GM13976 (cell line): ENCODE measurements at regions not wholly inside any gene's neighbourhood (a gene's known extent, or its start where the extent isn't known, plus 50 kb on each side); places are given as distances from the start of the nearest gene placed in this dataset.

Experiments
- DNase-seq: peaks from one replicate; pipeline ENCODE4 v3.0.0; 2012; ENCODE audit warnings: low spot score
- CTCF ChIP-seq: IDR thresholded peaks from 2 replicates; pipeline ENCODE4 v1.5.1; 2012; ENCODE audit warnings: borderline replicate concordance, mild to moderate bottlenecking; ENCODE audit not compliant: insufficient read depth; ENCODE audit errors: extremely low read depth, missing control alignments, control extremely low read depth
- in situ Hi-C: fragments of 300-500 bp; cut with MboI; formaldehyde crosslinking; loops from one replicate; pipeline ENCODE4 v1.12.0; 2022; ENCODE audit warnings: low sequenced_read_pairs, mixed read lengths, inconsistent platforms; ENCODE audit not compliant: unreplicated experiment

DNA sequence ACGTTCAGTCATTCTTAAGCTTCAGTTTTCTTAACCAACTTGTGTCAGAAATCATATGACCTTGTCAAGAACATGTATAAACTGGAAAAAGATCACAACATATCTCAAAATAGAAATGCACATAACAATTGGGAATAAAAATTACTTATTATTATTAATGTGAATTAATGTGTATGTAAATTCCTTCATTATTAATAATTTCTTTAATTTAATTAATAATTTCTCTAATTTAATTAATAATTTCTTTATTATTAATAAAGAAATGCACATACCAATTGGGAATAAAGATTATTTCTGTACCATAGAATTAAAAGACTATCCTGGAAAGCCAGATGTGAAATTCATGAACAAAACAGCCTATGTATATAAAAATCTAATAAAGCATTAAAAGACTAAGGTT lies 718.5 kb upstream of the PCDH7 start:
- in situ Hi-C loops: no loop called here
- no peak for DNase-seq
- no peak for TF ChIP-seq CTCF

DNA sequence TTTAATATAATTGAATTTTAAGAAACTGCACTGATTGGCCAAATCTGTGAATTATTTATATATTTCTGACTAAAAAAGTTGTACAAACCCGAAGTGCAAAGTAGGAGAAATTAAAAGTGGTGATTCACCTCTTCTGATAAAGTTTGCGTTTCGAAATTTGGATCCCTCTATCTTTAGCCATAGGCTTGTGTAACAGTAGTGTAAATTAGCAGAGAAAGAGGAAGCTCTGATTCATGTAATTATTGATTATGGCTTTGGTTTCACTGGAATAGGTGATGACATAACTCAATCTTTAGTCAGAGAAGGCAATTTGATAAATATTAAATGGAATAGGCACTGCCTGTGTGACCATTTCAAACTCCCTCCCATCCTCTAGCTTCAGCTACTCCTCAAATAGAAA lies 717.8 kb upstream of the PCDH7 start:
- DNase-seq: no peak
- TF ChIP-seq CTCF: no peak
- in situ Hi-C loops: no loop called here

DNA sequence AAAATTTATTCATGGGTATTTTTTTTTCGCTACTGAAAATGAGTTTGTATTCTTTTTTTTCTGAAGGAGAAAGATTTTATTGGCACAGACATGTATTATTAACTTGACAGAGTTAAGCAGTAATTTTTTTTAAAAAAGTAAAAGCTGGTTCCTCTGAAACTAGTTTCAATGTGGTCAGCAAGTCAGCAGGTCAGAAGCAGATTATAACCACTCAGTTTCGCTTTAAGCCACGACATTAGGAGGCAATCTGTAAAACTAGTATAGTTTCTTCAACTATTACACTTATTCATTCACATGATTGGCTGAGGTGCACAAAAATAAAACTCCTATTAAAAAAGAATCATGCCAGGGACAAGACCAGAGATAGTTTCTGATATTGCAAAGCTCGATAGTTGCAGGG lies 714.2 kb upstream of the PCDH7 start:
- in situ Hi-C loops: no loop called here
- DNase-seq: no peak
- TF ChIP-seq CTCF: no peak

DNA sequence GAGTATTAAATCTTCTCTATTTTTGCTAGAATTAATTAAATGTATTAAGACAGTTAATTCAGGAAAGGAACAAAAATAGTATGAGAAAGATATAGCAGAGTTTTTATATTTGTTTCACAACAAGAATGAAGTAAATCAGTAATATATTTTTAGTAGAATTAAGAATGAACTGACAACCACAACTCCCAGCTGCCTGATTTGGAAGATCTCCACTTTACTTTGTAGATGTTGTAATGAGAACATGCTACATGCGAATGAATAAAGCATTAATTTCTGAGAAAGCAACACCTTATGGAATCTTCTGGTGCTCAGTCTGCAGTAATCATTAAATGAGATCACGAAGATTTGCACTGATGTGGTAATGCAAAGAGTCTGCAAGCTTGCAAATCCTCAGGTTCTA lies 695.6 kb upstream of the PCDH7 start:
- in situ Hi-C loops: no loop called here

GRCh38 chr4:30028826-30029225 lies 691.3 kb upstream of the PCDH7 start:
- TF ChIP-seq CTCF: no peak
- no peak for DNase-seq
- in situ Hi-C loops: no loop called here

More for the DNA sequence above, 695.6 kb upstream of the PCDH7 start:
- no peak for TF ChIP-seq CTCF
- DNase-seq: no peak

DNA sequence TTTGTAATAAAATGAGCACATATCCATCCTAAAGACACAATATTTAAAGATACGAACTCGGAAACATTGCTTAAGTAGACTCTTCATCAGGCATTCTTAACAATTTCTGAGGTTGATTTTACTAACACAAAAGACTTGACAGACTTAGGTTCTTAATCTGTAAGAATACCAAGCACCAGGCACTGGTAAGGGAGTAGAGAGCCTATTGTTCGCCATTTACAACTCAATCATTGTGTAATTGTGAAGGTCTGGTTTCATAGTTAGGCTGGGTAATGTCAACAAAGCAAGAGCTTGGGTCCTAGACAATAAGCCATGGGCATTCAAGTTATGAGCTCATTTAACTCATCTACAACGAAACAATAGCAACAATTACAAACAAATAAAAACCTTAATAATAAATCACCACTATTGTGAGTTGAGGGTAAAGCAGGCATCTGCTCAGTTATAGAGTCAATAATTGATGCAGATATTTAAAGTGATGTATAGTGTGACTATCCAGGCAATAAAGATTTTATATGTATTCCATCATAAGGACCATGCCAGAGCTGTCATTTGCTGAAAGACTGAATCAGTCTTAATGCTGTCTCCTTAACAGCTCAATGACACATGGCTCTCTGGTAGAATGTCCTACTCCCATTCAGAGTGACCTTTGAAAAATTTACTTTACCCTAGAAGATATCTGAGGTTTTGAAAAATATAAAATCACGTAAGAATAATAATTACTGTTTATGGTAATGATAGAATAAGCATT lies 664.0 kb upstream of the PCDH7 start:
- no peak for TF ChIP-seq CTCF
- in situ Hi-C loops: no loop called here
- no peak for DNase-seq

DNA sequence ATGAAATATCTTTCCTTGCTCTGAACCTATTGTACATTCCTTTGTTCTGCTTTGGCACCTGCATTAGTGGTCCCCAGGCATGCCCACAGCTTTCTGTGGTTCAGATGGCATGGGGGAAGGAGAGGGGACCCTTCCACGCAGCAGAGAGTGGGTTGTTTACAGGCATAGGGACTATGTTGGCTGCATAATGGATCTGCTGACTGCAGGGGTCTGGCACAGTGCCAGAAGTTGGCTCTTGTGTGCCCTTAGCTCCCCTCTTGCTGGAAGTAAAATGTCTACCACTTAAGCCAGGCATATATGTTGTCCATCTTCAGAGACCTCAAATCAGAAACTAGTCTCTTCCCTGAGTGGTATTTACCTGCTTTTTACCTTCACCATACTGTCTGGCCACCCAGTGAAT lies 651.9 kb upstream of the PCDH7 start:
- in situ Hi-C loops: no loop called here
- no peak for TF ChIP-seq CTCF
- no peak for DNase-seq
